Nephron progenitor cell (in vitro differentiated cells): ENCODE measurements at regions not wholly inside any gene's neighbourhood (a gene's known extent, or its start where the extent isn't known, plus 50 kb on each side); places are given as distances from the start of the nearest gene placed in this dataset.

Experiments used
- DNase-seq: peaks from one replicate; pipeline ENCODE4 v3.0.0; 2021
- H3K27ac Mint-ChIP-seq: 2 replicates; pipeline ENCODE4 v1.8.0; 2021; ENCODE audit warnings: mild to moderate bottlenecking, moderate library complexity, mixed read lengths
- H3K27me3 Mint-ChIP-seq: 2 replicates; pipeline ENCODE4 v1.8.0; 2021; ENCODE audit warnings: mild to moderate bottlenecking, low read depth, mixed read lengths; ENCODE audit not compliant: poor library complexity
- H3K36me3 Mint-ChIP-seq: 2 replicates; pipeline ENCODE4 v1.8.0; 2021; ENCODE audit warnings: low read depth, mixed read lengths
- H3K4me1 Mint-ChIP-seq: 2 replicates; pipeline ENCODE4 v1.8.0; 2021; ENCODE audit warnings: mixed read lengths
- H3K4me3 Mint-ChIP-seq: 2 replicates; pipeline ENCODE4 v1.8.0; 2021; ENCODE audit warnings: mild to moderate bottlenecking, moderate library complexity, mixed read lengths
- H3K9me3 Mint-ChIP-seq: 2 replicates; pipeline ENCODE4 v1.8.0; 2021; ENCODE audit warnings: mild to moderate bottlenecking, moderate library complexity, mixed read lengths
- TF ChIP-seq, protein P1 (sequence below): fragments of 200-600 bp; sonication (generic); IDR thresholded peaks from 2 replicates; pipeline ENCODE4 v1.5.0; 2021; ENCODE audit warnings: antibody characterized with exemption

DNA sequence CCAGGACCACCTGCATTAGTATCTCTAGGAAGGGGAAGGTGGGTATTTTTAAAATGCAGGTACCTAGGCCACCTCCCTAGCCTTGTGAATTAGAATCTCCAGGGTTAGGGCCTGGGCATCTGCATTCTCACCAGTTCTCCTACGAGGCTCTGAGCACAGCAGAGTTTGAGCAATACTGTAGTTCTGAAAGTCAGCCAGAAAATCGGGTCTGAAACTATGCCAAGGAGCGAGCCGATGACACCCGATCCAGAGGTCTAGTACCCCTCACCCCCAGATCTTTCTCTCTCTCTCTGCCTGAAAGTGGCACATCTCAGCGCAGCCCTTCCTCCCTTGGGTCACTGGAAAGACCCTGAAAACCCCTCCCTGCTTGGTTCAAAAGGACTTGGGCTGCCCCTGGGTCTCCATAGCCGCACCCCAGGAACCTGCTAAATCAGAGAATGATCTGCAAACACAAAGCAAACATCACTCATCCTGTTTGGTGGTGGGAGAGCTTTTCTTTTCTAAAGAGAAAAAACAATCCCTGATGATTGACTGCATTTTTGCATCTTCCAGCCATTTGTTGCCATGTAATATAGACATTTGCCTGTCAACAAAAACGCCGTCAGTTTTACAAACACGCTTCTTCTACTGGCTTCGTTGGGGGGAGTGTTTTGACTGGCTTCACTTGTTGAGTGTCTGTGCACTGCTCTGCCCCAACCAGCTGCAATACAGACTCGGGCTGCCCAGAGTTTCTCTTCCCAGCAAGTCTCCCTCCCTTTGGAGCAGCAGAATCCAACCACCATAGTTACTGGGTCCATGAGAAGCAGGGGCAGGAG is 229.9 kb downstream of the MN1 start:
- H3K4me3 Mint-ChIP-seq = no peak overlapping the region
- H3K27me3 Mint-ChIP-seq = peaks cover 63% of the 10 kb centered on the region
- H3K27ac Mint-ChIP-seq = peak overlapping the region; percentile 20
- peaks cover 6% of the 10 kb centered on the region for H3K9me3 Mint-ChIP-seq
- TF ChIP-seq, protein P1, sequence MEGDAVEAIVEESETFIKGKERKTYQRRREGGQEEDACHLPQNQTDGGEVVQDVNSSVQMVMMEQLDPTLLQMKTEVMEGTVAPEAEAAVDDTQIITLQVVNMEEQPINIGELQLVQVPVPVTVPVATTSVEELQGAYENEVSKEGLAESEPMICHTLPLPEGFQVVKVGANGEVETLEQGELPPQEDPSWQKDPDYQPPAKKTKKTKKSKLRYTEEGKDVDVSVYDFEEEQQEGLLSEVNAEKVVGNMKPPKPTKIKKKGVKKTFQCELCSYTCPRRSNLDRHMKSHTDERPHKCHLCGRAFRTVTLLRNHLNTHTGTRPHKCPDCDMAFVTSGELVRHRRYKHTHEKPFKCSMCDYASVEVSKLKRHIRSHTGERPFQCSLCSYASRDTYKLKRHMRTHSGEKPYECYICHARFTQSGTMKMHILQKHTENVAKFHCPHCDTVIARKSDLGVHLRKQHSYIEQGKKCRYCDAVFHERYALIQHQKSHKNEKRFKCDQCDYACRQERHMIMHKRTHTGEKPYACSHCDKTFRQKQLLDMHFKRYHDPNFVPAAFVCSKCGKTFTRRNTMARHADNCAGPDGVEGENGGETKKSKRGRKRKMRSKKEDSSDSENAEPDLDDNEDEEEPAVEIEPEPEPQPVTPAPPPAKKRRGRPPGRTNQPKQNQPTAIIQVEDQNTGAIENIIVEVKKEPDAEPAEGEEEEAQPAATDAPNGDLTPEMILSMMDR = no peak
- peaks cover 41% of the 10 kb centered on the region for H3K4me1 Mint-ChIP-seq
- no peak for DNase-seq
- no peaks in the 10 kb centered on the region for H3K36me3 Mint-ChIP-seq

- peaks cover 41% of the 10 kb centered on the region for H3K4me1 Mint-ChIP-seq
- no peak overlapping the region for H3K4me3 Mint-ChIP-seq
- TF ChIP-seq, protein P1 = no peak
- no peaks in the 10 kb centered on the region for H3K36me3 Mint-ChIP-seq
- DNase-seq = no peak
- peaks cover 6% of the 10 kb centered on the region for H3K9me3 Mint-ChIP-seq
- no peak overlapping the region for H3K27ac Mint-ChIP-seq
- H3K27me3 Mint-ChIP-seq = peaks cover 58% of the 10 kb centered on the region
These were observed 229.3 kb downstream of the MN1 start for GRCh38 chr22:27572278-27572666.

GRCh38 chr22:27573280-27574001 is 228.1 kb downstream of the MN1 start:
- peaks cover 6% of the 10 kb centered on the region for H3K9me3 Mint-ChIP-seq
- peak overlapping the region; percentile 42 for H3K27ac Mint-ChIP-seq
- H3K27me3 Mint-ChIP-seq = peaks cover 50% of the 10 kb centered on the region
- peak overlapping the region; percentile 58 for H3K4me3 Mint-ChIP-seq
- H3K4me1 Mint-ChIP-seq = peaks cover 44% of the 10 kb centered on the region
- H3K36me3 Mint-ChIP-seq = no peaks in the 10 kb centered on the region
- TF ChIP-seq, protein P1 = no peak
- no peak for DNase-seq

GRCh38 chr22:27574002-27574366 is 227.6 kb downstream of the MN1 start:
- H3K36me3 Mint-ChIP-seq = no peaks in the 10 kb centered on the region
- H3K4me3 Mint-ChIP-seq = no peak overlapping the region
- no peak for DNase-seq
- peaks cover 44% of the 10 kb centered on the region for H3K4me1 Mint-ChIP-seq
- TF ChIP-seq, protein P1 = no peak
- H3K27me3 Mint-ChIP-seq = peaks cover 44% of the 10 kb centered on the region
- peak overlapping the region; percentile 42 for H3K27ac Mint-ChIP-seq
- H3K9me3 Mint-ChIP-seq = peaks cover 6% of the 10 kb centered on the region

DNA sequence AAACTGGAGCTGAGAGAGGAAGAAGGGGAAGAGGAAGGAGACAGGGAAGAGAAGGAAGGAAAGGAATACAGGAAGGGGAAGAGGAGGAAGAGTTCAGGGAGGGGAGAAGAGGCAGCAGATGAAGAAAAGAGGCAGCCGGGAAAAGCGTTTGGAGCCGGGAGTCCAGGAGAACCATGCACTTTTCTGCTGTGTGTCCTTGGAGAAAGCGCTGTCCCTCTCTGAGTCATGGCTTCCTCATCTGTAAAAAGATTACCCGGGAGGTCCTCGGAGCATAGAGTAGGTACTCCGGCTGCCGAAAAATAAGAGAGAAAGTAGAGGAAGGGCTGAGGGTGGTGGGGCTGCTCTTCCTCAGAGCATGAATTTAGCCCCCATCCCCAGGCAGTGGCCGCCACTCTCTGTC is 226.9 kb downstream of the MN1 start:
- Mint-ChIP-seq H3K27ac (no peak overlapping the region), H3K9me3 (peaks cover 6% of the 10 kb centered on the region), H3K4me1 (peaks cover 44% of the 10 kb centered on the region), H3K36me3 (no peaks in the 10 kb centered on the region), H3K4me3 (no peak overlapping the region), H3K27me3 (peaks cover 48% of the 10 kb centered on the region)
- DNase-seq = no peak
- TF ChIP-seq, protein P1 = no peak
